HG03064 (cell line): ENCODE measurements at regions not wholly inside any gene's neighbourhood (a gene's known extent, or its start where the extent isn't known, plus 50 kb on each side); places are given as distances from the start of the nearest gene placed in this dataset.
"Not testable (repeated sequence)": the region's sequence is repeated elsewhere in the genome, so short reads cannot be mapped to it uniquely, and the experiment has no call there.

ENCODE experiments used
- ATAC-seq: cut with Tn5 transposase; IDR thresholded peaks from one replicate; pipeline ENCODE4 v1.9.1; 2021; ENCODE audit warnings: low read depth; ENCODE audit not compliant: unreplicated experiment

- ATAC-seq: no peak
Observed at GRCh38 chr5:155575861-155576260, 562.3 kb downstream of the KIF4B start.

DNA sequence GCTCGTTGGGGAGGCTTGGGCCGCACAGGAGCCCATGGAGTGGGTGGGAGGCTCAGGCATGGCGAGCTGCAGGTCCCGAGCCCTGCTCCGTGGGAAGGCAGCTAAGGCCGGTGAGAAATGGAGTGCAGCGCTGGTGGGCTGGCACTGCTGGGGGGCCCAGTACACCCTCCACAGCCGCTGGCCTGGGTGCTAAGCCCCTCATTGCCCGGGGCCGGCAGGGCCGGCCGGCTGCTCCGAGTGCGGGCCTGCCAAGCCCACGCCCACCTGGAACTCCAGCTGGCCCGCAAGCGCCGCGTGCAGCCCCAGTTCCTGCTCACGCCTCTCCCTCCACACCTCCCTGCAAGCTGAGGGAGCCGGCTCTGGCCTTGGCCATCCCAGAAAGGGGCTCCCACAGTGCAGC lies 573.3 kb downstream of the KIF4B start:
- ATAC-seq: not testable (repeated sequence)

DNA sequence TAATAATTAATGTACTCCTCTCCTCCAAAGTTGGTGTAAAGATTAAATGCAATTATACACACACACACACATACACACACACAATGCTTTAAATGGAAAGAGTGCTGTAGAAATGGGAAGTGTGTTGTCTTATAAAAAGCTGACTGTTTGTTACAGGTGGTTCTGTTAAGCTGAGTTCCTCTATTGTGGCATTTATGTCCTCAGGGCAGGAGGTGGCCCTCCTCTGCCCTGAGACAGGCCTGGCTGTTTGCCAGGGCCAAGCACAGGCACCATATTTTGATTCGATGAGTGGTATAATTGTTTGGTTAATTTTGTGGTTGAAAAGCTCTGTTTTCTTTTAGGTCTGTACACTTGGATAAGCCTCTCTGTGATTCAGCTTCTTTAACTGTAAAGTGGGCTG lies 573.9 kb downstream of the KIF4B start:
- no peak for ATAC-seq

DNA sequence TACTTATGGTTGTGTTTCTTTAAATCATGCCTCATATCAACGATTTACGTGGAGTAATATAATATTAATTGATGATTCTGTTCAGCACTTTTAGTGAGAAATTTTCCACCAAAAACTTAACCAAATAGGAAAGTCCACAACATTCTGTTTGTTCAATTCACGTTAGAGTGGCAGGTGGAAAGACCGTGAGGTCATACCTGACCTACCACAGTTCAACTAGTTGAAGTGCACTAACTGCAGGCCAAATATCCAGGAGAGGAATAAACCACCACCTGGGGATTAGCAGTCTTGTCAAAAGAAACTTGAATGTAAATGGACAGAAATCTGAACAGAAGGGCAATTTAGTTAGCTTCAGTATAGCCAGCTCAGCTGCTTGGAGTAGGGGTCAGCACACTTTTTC lies 577.7 kb downstream of the KIF4B start:
- ATAC-seq: no peak

- no peak for ATAC-seq
Observed at GRCh38 chr5:155594270-155594669, 580.7 kb downstream of the KIF4B start.

DNA sequence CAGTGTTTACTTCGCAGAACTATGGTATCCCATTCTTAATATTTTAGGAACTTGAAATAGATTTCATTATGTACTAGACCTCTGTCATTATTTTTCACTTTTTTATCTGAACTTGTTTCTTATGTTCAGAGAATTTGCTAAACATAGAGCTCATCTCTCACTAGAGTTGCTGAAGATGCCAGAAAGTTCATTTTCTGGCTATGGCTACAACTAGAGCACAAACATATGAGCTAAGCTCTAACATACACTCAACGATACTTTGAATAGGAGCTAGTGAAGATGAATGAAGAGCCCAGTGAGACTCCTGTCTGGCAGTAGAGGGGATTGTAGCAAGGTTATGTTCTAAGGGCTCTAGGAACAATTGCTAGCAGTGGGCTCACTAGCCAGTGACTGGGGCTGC lies 582.2 kb downstream of the KIF4B start:
- no peak for ATAC-seq

- no peak for ATAC-seq
Observed at GRCh38 chr5:155598552-155598951, 585.0 kb downstream of the KIF4B start.

DNA sequence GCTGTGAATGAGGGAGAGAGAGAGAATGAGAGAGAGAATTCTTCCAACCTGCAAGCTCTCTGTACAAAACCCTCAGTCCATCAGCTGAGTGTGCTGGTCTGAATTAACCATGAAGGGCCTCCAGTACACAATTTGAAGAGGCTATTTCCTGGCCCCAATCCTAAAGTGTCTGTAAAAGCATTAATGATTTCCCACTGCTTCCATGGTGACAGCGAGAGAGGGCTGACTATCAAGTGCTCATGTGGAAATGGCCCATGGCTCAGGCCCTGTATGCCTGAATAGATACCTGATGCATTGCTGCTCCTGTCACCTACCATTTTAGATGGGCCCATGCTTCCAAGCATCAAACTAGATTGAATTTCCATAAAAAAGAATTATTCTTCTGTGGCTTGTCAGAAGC lies 592.4 kb downstream of the KIF4B start:
- ATAC-seq: no peak

GRCh38 chr5:155616779-155617392 lies 603.3 kb downstream of the KIF4B start:
- ATAC-seq: peak; percentile 59

- no peak for ATAC-seq
Observed at GRCh38 chr5:155619688-155620087, 606.1 kb downstream of the KIF4B start.

GRCh38 chr5:155620821-155621410 lies 607.4 kb downstream of the KIF4B start:
- no peak for ATAC-seq

- no peak for ATAC-seq
Observed at GRCh38 chr5:155624597-155625241, 611.2 kb downstream of the KIF4B start.

DNA sequence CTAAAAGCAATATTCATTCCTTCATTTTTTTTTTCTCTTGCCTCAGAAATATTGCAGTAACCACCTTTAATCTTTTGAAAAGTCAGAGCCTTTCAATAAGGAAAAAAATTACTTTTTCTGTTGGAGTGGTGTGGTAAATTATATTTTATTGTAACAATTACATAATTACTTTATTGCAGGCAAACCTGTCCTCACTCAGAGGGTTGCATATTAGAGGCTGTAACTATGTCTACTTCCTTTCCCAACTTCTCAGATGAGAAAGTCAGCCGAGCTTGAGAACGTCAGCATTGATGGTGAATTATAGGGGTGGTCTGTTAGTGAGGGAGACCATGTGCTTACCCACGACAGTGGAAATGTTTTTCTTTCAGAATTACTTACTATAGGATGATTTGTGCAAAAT lies 611.8 kb downstream of the KIF4B start:
- ATAC-seq: no peak

GRCh38 chr5:155625897-155626543 lies 612.5 kb downstream of the KIF4B start:
- ATAC-seq: no peak

DNA sequence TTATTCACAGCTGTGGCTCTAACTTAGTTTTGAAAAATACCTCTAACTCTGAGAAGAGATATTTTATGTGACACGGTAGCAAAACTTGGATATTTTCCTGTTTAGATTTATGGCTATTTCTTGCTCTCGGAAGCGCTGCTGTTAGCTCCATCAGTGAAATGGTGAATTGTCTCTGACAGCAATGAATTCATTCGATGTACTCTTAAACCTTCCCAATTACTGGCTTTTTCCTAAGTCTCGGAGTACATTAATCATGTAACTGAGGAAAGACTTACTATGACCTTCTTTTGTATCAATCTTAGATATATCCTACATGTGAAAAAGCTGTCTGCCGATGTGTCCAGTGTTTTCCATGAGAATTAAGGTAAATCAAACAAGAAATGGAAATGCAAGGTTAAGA lies 613.0 kb downstream of the KIF4B start:
- no peak for ATAC-seq

DNA sequence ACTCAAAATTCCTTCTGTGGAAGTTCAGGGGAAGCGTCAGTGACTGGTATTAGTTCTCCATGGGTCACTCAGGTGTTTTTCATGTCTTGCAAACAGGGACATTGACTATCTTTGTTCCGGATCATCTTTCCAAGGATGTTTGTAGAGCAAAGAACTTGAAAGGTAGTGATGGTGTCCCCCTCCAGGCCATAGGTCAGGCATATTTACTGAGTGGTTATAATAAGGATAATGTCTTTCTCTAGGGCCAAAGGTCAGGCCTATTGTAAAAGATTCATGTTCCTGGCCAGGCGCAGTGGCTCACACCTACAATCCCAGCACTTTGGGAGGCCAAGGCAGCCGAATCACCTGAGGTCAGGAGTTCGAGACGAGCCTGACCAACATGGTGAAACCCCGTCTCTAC lies 614.8 kb downstream of the KIF4B start:
- ATAC-seq: no peak

GRCh38 chr5:155629597-155629996 lies 616.0 kb downstream of the KIF4B start:
- ATAC-seq: no peak

DNA sequence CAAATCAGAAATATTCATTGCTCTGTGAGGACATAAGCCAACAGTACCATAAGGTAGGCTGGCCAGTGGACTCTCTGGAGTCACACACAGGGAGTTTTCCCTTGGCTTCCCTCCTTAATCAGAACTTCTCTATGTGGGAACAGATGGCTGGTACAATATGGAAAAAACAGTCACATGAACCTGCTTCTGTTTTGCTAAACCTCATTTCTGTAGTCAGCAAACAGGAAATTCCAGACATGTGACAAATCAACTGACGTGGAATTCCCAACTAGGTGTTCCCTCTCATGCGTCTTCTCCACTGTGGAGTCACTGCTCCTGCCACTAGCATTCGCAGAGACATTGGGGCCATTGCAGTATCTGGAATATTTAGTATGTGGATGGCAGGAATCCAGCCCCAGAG lies 617.6 kb downstream of the KIF4B start:
- no peak for ATAC-seq

DNA sequence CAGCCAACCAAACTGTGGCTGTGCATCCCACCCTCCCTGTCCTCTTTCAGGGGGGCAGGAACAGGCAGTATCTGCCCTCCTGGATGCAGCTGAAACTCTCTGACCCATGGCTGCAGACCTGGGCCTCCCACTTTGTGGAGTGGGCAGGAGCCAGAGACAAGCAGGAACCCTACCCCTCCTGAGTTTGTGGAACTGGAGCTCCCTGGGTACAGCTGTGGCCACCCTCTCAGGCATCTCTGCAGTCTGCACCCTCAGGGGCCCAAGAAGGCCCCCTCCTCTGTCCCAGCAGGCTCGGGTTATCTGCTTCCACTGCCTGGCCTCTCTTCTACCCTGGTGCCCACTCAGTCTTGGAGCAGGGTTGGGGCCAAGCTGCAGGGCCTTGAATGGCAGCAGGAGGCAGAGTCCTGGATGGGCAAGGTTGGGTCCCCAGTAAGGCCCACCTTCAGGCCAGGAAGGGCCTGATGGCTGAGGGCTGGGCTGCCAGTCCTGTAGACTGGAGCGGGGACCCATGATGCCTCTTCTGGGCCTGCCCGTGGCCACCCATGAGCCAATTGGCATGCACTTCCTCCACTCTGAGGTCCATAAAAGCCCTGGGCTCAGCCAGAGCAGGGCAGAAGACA lies 619.9 kb downstream of the KIF4B start:
- no peak for ATAC-seq

- no peak for ATAC-seq
Observed at GRCh38 chr5:155649666-155650065, 636.1 kb downstream of the KIF4B start.

GRCh38 chr5:155655569-155655968 lies 642.0 kb downstream of the KIF4B start:
- ATAC-seq: no peak
